ENCODE measurements at regions not wholly inside any gene's neighbourhood (a gene's known extent, or its start where the extent isn't known, plus 50 kb on each side); places are given as distances from the start of the nearest gene placed in this dataset.

DNA sequence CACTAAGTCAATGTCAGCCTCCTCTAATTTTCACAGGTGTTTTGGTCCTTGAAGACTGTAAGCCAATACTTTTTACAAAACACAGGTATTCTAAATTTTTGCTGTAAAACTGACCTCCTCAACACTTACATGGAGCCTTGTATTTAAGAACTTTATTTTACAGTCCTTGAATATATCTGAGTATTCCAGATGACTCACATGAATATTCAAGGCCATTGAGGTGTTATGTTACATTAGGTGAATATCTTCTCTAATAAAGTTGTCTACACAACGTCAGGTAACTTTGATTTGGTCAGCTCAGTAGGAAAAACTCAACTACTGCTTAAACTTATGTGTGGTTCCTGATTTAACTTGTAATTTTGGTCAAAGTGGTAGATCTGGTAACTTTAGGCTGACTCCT is 254.2 kb downstream of the OLFM3 start:
- Histone ChIP-seq H3K27me3 (ENCODE audit: control insufficient read depth in 2 of 2, insufficient read depth in 2 of 2, low read length in 2 of 2) (no peaks in the 10 kb centered on the region), H3K4me1 (ENCODE audit: control insufficient read depth in 2 of 2, insufficient read depth in 2 of 2, low read length in 2 of 2) (no peaks in the 10 kb centered on the region), H3K4me3 (ENCODE audit: low read length in 2 of 2) (no peak overlapping the region), H3K27ac (ENCODE audit: low read depth in 2 of 2, low read length in 2 of 2) (no peak overlapping the region), H3K9ac (ENCODE audit: low read depth in 1 of 2, low read length in 2 of 2) (no peak overlapping the region), H3K9me3 (ENCODE audit: control insufficient read depth in 2 of 2, low read length in 2 of 2) (no peaks in the 10 kb centered on the region), H3K36me3 (ENCODE audit: control insufficient read depth in 2 of 2, insufficient read depth in 2 of 2, low read length in 2 of 2) (no peaks in the 10 kb centered on the region)

DNA sequence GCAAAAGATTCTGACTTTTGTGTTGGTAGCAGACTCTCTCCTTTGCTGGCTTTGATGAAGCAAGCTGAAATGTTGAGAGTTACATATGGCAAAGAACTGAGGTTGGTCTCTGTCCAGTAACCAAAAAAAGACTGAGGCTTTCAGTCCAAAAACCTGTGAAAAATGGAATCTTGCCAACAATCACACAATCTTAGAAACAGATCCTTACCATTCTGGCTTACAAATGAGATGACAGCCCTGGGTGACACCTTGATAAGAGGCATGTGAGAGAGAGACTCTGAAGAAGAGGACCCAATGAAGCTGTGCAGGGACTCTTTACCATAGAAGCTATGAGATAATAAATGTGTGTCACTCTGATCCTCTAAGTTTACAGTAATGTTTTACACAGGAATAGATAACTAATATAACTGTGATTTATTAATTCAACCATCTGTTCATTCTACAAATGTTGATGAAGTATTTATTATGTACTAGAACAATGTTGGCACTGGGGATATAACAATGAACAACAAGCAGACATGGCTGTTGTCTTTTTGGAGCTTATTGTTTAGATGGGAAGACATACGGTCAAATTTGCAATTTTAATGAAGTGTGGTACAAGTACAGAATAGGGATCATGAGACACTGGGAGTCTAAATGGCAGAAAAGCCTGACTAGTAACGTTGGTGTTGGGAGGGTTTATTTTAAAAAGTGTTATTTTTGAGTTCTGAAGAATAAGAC is 251.0 kb downstream of the OLFM3 start:
- Histone ChIP-seq H3K4me3 (ENCODE audit: low read length in 2 of 2) (no peak overlapping the region), H3K27ac (ENCODE audit: low read depth in 2 of 2, low read length in 2 of 2) (no peak overlapping the region), H3K9ac (ENCODE audit: low read depth in 1 of 2, low read length in 2 of 2) (no peak overlapping the region), H3K36me3 (ENCODE audit: control insufficient read depth in 2 of 2, insufficient read depth in 2 of 2, low read length in 2 of 2) (no peaks in the 10 kb centered on the region), H3K27me3 (ENCODE audit: control insufficient read depth in 2 of 2, insufficient read depth in 2 of 2, low read length in 2 of 2) (no peaks in the 10 kb centered on the region), H3K9me3 (ENCODE audit: control insufficient read depth in 2 of 2, low read length in 2 of 2) (no peaks in the 10 kb centered on the region), H3K4me1 (ENCODE audit: control insufficient read depth in 2 of 2, insufficient read depth in 2 of 2, low read length in 2 of 2) (no peaks in the 10 kb centered on the region)

DNA sequence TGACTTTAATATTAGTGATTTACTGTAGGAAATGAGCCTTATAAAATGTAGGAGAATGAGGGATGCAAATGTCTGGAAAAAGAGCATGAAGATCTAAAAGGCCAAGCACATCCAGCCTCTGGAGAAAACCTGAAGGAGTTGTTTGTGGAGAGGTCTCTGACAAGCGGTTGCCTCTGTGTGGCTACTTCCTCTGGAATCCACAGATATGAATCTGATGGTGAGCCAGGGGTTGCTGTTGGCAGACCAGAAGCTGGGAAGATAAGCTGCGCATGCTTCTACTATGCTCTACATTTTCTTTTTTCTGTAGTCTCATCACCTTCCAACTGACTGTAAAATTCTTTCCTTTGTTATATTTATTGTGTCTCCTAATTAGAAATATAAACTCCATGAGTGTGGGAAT is 248.6 kb downstream of the OLFM3 start:
- Histone ChIP-seq H3K36me3 (ENCODE audit: control insufficient read depth in 2 of 2, insufficient read depth in 2 of 2, low read length in 2 of 2) (no peaks in the 10 kb centered on the region), H3K4me3 (ENCODE audit: low read length in 2 of 2) (no peak overlapping the region), H3K9ac (ENCODE audit: low read depth in 1 of 2, low read length in 2 of 2) (no peak overlapping the region), H3K4me1 (ENCODE audit: control insufficient read depth in 2 of 2, insufficient read depth in 2 of 2, low read length in 2 of 2) (no peaks in the 10 kb centered on the region), H3K27ac (ENCODE audit: low read depth in 2 of 2, low read length in 2 of 2) (no peak overlapping the region), H3K9me3 (ENCODE audit: control insufficient read depth in 2 of 2, low read length in 2 of 2) (no peaks in the 10 kb centered on the region), H3K27me3 (ENCODE audit: control insufficient read depth in 2 of 2, insufficient read depth in 2 of 2, low read length in 2 of 2) (no peaks in the 10 kb centered on the region)
